A172 (cell line): ENCODE measurements at regions not wholly inside any gene's neighbourhood (a gene's known extent, or its start where the extent isn't known, plus 50 kb on each side); places are given as distances from the start of the nearest gene placed in this dataset.

Experiments
- DNase-seq: peaks from one replicate; pipeline ENCODE4 v3.0.0-alpha.2; 2015; ENCODE audit warnings: low spot score

DNA sequence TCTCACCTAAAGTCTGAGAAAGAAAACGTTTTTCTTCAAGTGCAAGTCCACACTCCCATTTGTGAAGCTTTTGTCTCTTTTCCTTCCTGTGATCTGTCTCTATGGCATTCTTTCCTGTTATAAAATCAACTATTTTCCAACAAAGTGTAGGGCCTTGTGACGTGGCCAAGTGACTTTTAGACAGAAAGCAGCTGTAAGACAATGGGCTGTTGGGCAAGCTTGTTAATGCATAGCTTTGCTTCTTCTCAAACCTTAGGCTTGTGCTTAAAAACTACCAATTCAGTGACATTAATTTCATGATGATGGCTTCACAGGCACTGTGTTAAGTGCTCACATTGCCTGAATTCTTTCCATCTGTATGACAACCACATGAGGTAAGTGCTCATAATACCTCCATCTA, 83.5 kb downstream of the VCY1B start:
- no peak for DNase-seq

- no peak for DNase-seq
Measured at GRCh38 chrY:14145614-14146013, 89.6 kb downstream of the VCY1B start.

- peak; percentile 4 for DNase-seq
Measured at GRCh38 chrY:14182776-14183175, 126.7 kb downstream of the VCY1B start.

- DNase-seq: no peak
Measured at GRCh38 chrY:14222014-14222413, 166.0 kb downstream of the VCY1B start.

GRCh38 chrY:14231703-14232102, 175.7 kb downstream of the VCY1B start:
- peak; percentile 20 for DNase-seq

- DNase-seq: no peak
Measured at GRCh38 chrY:14235070-14235469, 179.0 kb downstream of the VCY1B start.

GRCh38 chrY:14238277-14238676, 182.2 kb downstream of the VCY1B start:
- DNase-seq: no peak

- no peak for DNase-seq
Measured at GRCh38 chrY:14246948-14247347, 190.9 kb downstream of the VCY1B start.

- DNase-seq: no peak
Measured at GRCh38 chrY:14248878-14249576, 193.0 kb downstream of the VCY1B start.

DNA sequence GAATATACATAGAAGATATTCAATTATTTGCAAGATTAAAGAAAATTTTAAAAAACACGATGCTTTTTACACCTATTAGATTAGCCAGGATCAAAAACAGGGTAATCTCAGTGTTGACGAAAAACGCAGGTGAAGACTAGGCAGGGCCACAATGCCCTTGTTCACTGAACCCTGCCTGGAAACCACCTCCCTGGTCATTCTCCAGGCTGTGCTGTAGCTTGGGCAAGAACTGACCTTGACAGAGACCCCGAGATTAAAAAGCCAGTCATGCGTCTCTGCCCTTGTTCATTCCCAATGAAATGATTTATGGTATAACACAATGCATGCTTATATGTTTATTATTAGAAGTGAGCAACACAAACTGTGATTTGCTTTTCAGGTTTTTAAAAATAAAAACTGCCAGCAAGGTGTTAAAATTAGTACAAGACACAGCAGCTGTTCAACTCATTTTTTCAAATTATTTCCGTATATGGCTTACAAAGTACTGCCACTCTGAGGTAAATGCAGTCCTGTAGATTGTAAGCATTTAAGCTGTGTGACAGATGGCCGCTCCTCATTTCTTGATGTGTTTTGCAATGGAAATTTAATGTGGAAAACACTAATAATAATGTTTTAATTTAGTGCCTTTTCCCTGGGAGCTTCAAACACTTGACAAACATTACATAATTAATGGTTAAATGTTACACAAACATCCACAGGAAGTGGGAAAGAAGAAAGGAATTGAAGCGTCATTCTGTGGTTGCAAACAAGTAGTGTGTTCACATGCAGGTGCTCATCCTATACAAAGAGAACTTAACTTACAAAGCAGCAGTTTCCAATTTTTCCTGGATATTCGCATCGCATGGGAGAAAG, 200.2 kb downstream of the VCY1B start:
- peak; percentile 14 for DNase-seq

DNA sequence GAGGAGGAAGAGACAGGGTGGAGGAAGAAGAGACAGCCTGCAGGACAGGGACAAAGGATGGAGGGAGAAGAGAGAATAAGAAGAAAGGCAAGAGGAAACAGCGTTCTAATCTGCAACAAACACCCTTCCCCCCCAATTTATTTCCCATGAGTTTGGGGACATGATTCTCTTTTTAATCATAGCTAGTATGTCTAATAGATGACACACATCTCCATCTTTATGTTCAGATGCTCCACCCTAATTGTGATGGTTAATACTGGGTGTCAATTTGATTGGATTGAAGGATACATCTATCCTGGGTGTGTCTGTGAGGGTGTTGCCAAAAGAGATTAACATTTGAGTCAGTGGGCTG, 200.8 kb downstream of the VCY1B start:
- DNase-seq: no peak

GRCh38 chrY:14277029-14277428, 221.0 kb downstream of the VCY1B start:
- DNase-seq: no peak

GRCh38 chrY:14290656-14291375, 233.5 kb upstream of the NLGN4Y start:
- peak; percentile 64 for DNase-seq

GRCh38 chrY:14292382-14292781, 231.9 kb upstream of the NLGN4Y start:
- no peak for DNase-seq

GRCh38 chrY:14300775-14301174, 223.6 kb upstream of the NLGN4Y start:
- no peak for DNase-seq

- peak; percentile 27 for DNase-seq
Measured at GRCh38 chrY:14301552-14301951, 222.8 kb upstream of the NLGN4Y start.

- DNase-seq: peak; percentile 59
Measured at GRCh38 chrY:14328677-14329345, 195.5 kb upstream of the NLGN4Y start.

GRCh38 chrY:14330362-14330761, 194.0 kb upstream of the NLGN4Y start:
- no peak for DNase-seq

GRCh38 chrY:14339524-14339923, 184.8 kb upstream of the NLGN4Y start:
- no peak for DNase-seq

DNA sequence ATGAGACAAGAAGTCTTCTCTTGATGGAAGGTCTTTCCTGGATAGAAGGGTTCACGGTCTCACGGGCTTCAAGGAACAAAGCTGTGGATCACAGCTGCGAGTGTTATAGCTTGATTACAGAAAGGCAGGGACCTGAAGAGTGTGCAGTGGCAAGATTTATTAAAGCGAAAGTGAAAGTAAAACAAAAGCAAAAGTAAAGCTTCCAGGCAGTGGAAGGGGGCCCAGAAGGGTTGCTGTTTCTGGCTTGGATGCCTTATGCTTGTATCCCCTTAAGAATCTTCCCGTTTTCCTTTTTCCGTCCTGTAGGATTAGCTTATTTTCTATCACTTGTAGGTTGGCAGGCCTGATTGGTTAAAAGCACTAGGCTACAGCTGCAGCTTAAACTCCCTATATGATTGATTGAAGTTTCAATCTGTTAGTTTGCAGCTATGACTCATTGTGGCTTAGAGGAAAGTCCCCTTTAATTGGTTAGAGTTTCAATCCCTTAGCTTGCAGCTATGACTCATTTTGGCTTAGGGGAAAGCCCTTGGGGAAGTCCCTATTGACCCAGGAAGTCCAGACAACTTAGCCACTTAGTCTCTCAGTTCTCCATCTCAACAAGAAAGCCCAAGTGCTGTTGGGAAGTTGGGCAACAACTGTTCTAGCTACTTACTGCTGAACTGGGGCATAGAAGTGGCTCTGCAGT, 183.7 kb upstream of the NLGN4Y start:
- peak; percentile 95 for DNase-seq

DNA sequence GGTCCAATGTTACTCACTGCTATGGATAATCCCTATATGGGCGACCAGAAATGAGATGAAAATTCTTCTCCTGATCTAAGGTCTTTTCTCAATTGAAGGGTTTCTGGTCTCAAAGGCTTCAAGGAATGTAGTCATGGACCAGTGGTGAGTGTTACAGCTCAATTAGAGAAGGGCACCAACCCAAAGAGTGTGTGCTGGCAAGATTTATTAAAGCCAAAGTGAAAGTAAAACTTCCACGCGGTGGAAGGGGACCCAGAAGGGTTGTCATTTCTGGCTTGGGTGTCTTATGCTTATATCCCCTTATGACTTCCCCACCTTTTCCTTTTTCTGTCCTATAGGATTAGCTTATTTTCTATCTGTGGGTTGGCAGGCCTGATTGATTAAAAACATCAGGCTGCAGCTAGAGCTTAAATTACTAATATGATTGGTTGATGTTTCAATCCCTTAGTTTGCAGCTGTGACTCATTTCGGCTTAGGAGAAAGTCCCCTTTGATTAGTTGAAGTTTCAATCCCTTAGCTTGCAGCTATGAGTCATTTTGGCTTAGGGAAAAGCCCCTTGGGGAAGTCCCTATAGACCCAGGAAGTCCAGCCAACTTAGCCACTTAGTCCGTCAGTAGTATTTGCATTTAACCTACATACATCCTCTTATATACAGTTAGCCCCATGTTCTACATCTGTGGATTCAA, 179.5 kb upstream of the NLGN4Y start:
- DNase-seq: peak; percentile 87
